Right kidney (tissue), 1 donor: ENCODE measurements at regions not wholly inside any gene's neighbourhood (a gene's known extent, or its start where the extent isn't known, plus 50 kb on each side); places are given as distances from the start of the nearest gene placed in this dataset.

Experiments
- DNase-seq: peaks from one replicate; pipeline ENCODE4 v3.0.0-alpha.2; 2016

DNA sequence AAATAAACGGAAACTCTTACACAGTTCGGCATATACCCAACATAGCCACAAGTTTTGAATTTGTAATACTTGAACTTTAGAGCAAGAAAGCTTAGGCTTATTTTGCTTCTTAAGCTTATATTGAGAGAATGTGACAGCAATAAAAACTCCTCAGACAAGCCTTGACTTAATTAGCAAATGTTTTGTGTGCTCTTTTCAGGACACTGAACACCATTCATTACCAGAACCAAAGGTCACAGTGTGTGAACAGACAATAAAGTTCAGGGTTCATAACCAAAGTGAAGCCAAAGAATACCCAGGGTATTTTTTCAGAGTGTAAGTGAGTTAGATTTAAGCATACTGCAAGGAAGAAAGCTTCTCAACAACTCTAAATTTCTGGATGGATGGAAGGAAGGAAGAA, 605.8 kb downstream of the METTL4 start:
- no peak for DNase-seq

DNA sequence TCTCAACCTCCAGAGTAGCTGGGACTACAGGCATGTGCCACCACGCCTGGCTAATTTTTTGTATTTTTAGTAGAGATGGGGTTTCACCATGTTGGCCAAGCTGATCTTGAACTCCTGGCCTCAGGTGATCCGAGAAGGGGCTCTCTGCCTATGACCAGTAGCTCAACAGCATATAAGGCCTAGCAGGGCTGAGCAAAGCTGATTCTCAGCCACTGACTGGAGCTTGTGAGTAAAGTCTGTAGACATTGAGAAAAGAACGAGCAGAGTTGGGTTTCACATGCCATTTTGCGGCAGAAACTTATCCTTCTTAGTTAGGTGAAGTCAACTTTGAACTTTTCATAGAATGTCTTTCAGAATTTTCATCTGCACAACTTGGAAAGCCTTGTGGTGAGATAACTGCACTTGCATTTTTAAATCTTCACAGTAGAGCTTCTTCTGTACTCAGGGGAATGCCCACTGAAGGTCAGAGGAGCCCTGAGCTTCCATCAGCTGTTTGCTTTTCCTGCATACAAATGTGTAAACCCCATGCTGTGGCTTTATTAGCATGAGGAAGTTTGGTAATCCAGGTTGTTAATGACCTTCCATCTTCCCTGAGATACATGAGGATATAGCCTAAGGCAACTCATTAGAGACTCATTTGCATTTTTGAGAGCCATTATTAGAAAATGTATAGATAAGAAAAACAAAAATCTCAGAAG, 602.4 kb downstream of the METTL4 start:
- no peak for DNase-seq

DNA sequence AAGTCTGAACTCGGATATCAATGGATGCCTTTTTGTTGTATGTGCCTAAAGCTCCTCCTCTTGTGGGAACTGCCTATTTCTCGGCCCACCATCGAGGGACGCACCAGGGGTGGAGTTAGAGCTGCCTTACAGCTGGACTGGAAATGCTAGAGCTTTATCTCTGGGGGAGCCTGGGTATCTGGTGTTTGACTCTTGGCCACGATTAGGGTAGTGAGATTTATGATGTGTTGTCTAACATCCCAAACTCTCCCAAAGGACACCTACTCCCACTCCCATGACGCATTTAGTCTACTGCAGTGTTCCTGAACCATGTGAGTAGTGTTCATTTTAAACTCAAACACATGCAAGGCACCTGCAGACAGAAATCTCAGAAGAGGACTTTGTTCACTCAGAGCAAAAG, 594.8 kb downstream of the METTL4 start:
- DNase-seq = no peak

DNA sequence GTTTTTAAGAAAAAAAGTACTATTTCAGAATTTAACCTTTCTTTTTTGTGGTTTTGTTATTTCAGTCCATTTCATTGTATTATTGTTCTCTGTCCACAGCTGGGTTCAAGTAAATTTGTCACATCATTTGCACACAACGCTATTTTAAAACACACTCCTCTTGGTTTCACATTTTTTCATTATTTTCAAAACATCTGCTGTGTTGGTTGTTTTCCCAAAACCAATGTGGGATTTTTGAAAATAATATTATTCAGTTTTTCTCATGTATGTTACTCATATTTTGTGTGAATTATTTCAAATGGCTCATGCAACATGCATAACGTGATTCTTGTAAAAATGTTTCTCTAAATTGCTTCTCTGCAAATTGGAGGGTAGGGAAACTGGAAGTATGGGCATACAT, 589.2 kb downstream of the METTL4 start:
- no peak for DNase-seq

DNA sequence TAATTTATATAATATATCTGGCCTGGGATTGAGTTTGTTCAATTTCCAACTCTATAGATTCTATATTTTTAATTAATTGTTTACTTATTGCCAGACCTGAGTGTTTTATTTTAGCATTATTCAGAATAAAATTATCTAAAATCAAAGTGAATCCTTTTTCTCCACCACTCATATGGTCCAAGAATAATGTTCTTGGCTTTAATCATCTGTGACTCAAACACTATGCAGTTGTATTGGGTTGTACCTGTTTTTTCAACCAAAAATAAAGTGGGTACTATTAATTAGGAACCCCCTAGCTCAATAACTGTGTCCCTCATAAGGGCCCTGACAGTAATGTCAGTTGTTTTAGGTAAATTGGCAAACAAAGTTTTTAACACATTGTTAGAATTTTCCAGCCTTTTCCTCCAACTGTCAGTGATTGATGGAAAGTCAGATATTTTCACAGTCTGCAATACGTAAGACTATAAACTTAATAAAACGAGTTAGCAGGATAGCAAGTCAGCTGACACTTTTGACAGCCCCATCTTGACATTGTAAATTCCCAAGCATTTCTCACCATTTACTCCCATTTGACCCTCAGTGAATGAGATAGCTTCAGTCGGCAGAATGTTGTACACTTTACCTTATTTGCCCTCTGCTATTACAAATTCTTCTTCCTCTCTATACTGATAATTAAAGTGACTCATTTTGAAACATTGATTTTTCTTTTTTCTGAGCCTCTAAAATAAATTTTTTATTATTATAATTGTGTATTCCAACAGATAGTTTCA, 587.4 kb downstream of the METTL4 start:
- DNase-seq = no peak

DNA sequence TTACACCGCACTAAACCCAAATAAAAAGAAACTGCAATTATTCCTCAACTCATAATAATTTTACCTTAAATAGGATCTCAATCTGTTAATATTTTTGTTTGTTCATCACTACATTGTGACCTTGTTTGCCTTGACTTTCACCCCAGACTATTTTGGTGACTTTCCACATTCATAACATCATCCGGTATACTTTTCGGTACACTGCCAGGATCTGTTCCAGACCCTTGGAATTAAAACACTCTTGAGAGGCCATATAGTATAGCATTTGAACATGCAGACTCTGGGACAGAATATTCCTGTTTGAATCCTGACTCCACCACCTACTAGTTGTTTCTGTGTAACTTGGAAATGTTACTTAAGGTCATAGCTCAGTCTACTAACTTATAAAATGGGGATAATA, 577.4 kb downstream of the METTL4 start:
- no peak for DNase-seq

DNA sequence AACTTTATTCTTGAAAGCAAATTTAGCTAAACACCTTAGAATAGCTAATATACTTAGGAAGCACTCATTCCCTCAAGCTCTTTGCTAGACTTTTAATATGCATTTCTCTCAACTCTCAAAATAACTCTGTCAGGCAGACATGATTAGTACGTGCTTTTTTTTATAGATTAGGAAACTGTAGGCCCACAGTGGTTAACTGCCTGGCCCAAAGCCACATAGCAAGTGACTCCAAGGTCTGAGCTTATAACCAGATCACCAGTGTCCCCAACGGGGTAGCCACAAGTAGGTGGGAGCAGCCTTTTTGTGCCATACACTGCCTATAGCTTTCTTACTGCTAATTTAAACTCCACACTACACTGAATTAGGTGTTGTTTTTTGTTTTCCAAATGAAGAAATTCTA, 576.8 kb downstream of the METTL4 start:
- DNase-seq = no peak

DNA sequence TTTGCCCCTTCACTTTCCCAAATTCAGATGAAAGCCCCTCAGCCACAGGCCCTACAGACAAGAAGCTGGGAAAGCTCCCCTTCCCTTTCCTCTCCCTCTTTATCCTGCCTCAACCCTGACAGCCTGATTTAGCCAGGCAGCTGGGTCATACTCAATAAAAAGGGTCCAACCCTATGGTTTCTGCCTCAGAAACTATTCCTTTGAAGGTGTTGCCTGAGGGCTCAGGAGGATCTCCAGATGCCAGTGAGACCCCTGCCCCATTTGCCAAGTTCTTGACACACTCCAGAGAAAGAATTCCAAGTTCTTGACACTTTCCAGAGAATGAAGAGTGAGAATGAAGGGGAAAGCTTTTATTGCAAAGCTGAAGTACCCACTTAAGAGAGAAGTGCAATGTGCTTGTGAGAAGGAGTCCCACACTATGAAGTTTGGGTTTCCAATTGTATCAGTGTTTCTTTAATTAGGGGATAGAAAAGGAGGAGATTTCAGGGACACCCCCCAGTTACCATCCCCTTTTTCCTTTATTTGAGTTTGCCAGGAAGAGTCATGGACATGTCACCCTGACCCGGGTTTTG, 576.2 kb downstream of the METTL4 start:
- DNase-seq = no peak

DNA sequence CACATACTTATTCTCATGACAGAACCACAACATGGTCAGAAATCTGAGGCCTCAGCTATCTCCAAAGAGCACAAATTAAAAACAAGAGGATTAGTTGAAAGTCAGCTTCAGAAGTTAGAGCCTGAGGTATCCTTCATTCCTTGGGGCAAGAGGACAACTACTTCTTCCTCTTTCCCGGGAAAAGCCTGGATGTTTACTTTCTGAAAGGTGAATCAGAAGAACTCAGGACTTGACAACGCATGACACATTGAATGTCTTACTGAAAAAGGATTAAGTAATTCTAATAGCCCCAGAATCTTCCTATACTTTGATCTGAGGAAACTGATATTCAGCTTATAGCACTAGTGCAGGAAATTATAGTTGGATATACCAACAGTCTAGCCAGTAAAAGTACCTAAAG, 573.2 kb downstream of the METTL4 start:
- DNase-seq = no peak

DNA sequence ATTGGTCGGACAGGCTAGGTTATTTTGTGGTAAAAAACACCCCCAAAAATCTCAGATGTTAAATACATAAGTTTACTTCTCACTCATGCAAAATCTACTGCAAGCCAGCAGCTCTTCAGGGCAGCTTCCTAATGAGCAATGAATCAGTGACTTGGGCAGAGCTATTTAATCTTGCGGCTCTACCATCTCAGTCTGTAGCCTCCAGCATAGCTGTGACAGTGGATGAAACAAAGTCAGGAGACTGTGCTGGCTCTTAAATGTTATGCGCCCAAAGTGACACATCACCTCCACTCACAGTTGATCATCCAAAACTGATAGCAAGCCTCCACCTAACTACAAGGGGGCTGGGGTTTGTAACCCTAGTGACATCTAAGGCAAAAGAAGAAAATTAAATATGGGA, 571.9 kb downstream of the METTL4 start:
- no peak for DNase-seq

DNA sequence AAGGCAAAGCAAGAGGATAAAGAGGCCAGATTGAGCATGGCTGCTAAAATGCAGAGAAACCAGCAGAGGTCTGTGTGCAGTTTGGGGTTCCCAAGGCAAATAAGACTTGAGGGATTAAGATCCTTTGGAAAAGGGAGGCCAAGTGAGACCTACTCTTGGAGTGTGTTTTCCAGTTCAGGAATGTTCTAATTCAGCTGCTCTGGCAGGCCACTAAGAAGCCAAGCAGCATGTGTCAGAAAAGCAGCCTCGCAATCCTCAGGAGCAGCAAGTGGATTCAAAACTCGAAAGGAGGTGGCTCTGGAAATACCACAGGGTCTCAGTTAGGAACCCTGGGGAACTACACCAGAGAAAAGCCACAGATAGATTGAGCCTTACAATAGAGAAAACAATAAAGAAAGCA, 569.2 kb downstream of the METTL4 start:
- no peak for DNase-seq

DNA sequence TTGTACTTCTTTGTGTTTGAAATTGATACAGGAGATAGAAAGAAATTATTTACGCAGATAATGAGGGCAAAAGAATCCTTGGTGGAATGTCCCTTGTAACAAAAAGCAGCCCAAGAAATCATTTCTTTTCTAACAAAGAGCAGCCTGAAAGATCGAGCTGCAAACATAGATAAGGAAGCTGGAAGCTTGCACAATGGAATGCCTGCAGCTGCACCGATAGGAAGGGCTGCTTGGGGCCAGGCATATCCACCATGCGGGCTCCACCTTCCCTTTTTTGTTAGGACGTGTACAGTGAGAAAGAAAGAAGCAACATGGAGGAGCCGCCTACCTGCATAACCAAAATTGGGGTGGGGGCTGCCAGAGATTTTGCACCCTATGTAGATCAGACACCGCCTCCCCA, 568.7 kb downstream of the METTL4 start:
- no peak for DNase-seq

DNA sequence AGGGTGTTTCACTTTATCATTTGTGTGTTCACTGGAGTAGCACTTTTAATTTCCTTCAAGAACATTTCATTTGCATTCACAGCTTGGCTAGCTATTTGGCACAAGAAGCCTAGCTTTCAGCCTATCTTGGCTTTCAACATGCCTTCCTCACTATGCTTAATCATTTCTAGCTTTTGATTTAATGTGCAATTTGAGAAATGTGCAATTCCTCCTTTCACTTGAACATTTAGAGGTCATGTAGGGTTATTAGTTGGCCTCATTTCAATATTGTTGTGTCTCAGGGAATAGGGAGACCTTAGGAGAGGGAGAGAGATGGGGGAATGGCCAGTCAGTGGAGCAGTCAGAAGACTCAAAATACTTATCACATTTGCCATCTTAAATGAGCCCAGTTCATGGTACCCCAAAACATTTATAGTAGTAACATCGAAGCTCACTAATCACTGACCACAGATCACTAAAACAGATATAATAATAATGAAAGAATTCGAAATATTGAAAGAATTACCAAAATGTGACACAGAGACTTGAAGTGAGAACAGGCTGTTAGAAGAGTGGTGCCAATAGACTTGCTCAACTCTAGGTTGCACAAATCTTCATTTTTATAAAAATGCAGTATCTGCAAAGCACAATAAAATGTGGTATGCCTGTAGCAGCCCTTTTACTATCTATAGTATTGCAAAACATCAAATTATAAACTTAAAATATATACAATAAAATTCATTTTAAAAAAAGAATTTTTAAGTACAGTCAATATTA, 561.2 kb downstream of the METTL4 start:
- DNase-seq = no peak

DNA sequence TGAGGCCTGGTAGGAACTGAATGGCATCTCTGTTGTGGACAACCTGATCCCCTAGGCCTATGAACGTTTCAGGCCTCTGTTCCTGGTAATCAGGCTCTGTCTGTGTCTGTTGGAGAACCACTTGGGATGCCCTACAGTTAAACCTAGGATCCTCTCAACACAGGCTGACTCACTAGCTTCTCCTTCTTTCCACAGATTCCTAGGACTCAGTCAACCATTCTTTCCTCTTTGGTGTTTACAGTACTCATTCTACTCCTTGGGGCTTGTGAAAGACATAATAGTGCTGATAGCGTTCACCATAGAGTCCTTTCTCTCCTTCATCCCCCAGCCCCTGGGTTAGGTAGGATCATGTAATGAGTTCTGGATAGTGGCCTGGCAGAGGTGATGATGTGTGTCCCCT, 544.3 kb downstream of the METTL4 start:
- no peak for DNase-seq

DNA sequence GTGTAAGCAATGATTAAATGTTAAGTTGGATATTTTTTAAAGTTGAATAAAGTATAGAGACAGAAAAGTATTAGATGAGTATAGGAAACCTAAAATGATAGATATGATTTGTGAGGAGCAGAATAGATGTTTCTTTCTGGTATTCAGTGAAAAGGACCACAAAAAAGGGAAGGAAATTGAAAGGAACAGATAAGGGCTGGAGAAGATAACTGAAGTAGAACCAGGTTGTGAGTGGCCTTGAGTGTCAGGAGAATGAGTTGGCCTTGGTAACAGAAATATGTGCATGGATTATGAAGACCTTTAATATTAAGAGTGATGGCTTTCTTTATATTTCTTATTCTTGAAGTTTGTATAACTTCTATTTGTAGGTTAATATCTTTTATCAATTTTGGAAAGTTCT, 543.5 kb downstream of the METTL4 start:
- DNase-seq = no peak

DNA sequence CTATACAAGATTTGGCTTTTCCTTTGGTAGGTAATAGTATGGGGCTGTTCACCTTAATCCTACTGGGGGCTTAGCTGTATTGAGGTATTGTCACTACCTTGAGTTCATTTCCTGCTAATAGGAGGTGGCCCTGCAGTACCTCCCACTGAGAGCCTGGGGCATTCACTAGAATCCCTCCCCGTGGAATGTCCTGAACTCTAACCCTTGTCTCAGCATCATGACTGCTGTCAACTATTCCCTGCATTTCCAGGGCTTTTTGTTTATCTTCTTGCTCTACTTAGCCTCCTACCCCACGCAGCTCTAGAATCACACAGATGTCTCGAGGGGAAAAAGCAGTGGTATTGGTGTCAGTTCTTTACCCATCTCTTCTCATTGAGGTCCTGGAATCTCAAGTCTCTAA, 542.3 kb downstream of the METTL4 start:
- DNase-seq = no peak

DNA sequence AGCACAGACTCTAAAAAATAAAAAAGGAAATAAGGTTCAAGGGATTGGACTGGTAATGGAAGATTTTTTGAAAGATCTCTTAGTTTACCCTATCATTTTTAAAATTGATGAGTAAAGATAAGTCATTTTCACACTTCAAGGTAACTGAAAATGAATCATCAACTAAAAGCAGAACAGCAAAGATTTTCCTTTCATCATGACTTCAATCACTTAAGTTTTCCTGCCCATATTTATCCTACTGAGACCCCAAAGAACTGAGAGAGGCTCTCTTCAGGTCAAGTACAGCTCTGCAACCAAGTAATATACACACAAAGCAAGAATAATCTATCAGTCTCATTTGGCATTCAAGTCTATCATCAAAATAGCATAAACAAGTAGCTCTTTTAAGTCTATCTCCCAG, 540.7 kb downstream of the METTL4 start:
- no peak for DNase-seq

DNA sequence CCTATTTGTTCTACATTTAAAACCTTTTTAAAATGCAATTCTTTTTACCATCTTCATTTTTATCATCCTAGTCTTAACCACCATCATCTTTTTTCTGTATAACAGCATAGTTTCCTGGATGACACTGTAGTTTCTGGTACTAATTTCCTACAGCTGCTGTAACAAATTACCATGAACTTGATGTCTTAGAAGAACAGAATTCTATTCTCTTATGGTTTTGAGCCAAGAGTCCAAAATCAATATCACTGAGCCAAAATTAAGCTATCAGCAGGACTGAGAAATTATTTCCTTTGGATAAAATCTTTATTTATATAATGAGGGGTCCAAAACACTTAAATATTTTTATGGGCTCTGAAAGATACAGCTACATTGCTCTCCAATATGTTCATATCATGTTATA, 539.3 kb downstream of the METTL4 start:
- DNase-seq = no peak

DNA sequence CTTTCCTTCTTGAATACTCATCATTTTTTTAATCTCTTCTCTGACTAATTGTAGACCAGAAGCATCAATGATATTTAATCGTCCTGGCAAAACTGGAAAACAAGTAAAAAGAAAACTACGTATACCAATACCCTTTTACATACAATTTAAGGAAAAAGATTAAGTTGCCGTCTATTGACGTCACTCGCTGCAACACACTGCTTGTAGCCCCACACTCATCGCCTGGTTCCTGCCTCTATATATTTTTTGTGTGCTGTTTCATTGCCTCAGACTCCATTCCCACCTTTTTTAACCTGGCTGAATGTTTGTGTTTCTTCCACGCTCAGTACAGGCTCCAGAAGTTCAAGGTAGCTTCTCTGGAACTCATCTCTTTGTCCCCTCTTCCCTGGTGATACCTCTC, 536.2 kb downstream of the METTL4 start:
- no peak for DNase-seq

DNA sequence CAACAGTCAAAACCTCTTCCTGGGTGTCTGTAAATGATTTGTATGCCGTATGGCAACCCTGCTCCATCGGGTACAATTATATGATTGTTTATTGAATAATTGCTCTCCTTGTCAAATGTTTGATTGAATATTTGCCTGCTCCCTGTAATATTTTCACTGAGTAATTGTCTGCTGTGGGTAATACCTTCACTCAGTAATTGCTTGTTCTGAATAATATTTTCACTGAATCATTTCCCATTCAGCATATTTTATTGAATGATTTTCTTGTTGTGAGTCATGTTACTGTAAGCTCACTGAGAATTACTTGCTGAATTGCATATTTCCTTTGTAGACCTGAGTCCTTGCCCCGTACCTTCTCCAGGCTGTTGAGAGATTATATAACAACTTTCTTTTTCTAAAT, 535.2 kb downstream of the METTL4 start:
- DNase-seq = no peak

DNA sequence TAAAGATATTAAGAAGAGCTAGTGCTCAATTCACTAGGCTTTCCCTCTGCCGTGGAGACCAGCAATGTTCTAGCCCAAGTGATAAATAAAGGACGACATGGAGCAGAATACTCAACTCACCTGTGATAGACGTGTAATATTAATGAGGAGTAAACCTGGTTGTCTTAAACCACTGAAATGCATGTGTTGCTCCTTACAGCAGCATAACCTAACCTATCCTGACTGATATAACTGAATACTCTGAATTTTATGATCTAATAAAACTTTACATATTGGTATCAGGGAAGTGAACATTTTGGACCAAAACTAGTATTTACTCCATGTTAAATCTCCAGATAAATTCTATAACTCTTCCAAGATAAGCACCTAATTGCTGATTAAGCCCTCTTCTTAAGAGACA, 531.0 kb downstream of the METTL4 start:
- DNase-seq = no peak

DNA sequence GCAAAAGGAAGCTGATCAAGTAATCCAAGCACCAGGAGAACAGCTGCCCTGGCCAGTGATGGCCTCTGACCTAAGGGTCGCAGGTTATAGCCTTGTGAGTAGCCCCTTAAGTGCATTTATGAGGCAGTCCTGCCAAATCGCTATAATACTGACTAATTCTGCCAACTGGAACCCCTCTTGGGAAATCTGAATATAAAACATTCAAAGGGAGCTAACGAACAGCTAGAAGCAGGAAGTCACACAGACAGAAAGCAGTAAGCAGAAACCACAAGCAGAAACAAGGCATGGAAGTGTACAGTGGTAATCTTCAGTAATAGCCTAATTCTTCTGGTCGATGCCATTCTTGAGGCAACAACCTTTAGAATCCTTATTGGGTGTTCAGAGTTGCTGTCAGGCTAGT, 521.3 kb downstream of the METTL4 start:
- no peak for DNase-seq

DNA sequence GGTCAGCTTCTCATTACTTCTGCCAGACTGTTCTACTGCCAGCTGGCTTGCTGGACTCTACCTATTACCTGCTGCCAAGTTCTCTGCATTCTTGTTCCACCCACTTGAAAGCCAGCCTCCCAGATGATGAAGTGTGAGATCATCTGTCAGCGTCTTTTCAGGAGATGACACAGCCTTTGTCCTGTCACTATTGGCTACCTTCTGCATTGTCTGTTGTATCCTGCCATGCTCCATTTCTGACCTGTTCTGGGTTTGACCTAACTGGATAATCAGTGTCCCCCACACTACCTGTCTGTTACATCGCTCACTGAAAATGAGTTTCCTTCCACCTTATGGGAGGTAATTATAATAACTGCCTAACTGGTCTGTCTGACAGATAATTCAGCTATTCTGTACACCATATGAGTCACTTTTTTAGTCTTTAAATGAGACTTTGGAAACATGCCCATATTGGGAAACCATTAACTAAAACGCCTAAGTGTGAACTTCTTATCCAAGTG, 520.6 kb downstream of the METTL4 start:
- DNase-seq = no peak
